Superior temporal gyrus (tissue), 1 donor: ENCODE measurements at regions not wholly inside any gene's neighbourhood (a gene's known extent, or its start where the extent isn't known, plus 50 kb on each side); places are given as distances from the start of the nearest gene placed in this dataset.
"Not testable (repeated sequence)": the region's sequence is repeated elsewhere in the genome, so short reads cannot be mapped to it uniquely, and the experiment has no call there.

Experiments
- DNase-seq: peaks from one replicate; pipeline ENCODE4 v3.0.0-alpha.2; 2016; ENCODE audit errors: extremely low spot score

- no peak for DNase-seq
These were observed 1794.2 kb downstream of the SLITRK5 start for GRCh38 chr13:89465366-89465765.

GRCh38 chr13:89468081-89468480 is 1796.9 kb downstream of the SLITRK5 start:
- DNase-seq: no peak

GRCh38 chr13:89470901-89471300 is 1799.7 kb downstream of the SLITRK5 start:
- no peak for DNase-seq

GRCh38 chr13:89474432-89474831 is 1803.3 kb downstream of the SLITRK5 start:
- DNase-seq: no peak

- no peak for DNase-seq
These were observed 1814.9 kb downstream of the SLITRK5 start for GRCh38 chr13:89486065-89486464.

- DNase-seq: no peak
These were observed 1815.5 kb downstream of the SLITRK5 start for GRCh38 chr13:89486709-89487108.

- no peak for DNase-seq
These were observed 1819.5 kb downstream of the SLITRK5 start for GRCh38 chr13:89490661-89491060.

- DNase-seq: no peak
These were observed 1825.3 kb downstream of the SLITRK5 start for GRCh38 chr13:89496478-89496877.

GRCh38 chr13:89497658-89498057 is 1826.5 kb downstream of the SLITRK5 start:
- DNase-seq: no peak

- no peak for DNase-seq
These were observed 1831.1 kb downstream of the SLITRK5 start for GRCh38 chr13:89502286-89502685.

GRCh38 chr13:89514534-89515312 is 1832.8 kb upstream of the MIR17HG start:
- no peak for DNase-seq

- DNase-seq: no peak
These were observed 1831.5 kb upstream of the MIR17HG start for GRCh38 chr13:89515948-89516347.

- no peak for DNase-seq
These were observed 1829.0 kb upstream of the MIR17HG start for GRCh38 chr13:89518289-89519077.

- no peak for DNase-seq
These were observed 1827.0 kb upstream of the MIR17HG start for GRCh38 chr13:89520468-89520867.

- not testable (repeated sequence) for DNase-seq
These were observed 1825.8 kb upstream of the MIR17HG start for GRCh38 chr13:89521672-89522071.

- no peak for DNase-seq
These were observed 1806.1 kb upstream of the MIR17HG start for GRCh38 chr13:89541091-89542030.

- DNase-seq: no peak
These were observed 1796.5 kb upstream of the MIR17HG start for GRCh38 chr13:89550938-89551337.

- DNase-seq: no peak
These were observed 1792.7 kb upstream of the MIR17HG start for GRCh38 chr13:89554801-89555200.

- DNase-seq: no peak
These were observed 1781.9 kb upstream of the MIR17HG start for GRCh38 chr13:89565476-89566100.

GRCh38 chr13:89567025-89567424 is 1780.5 kb upstream of the MIR17HG start:
- DNase-seq: no peak

GRCh38 chr13:89568276-89568675 is 1779.2 kb upstream of the MIR17HG start:
- DNase-seq: no peak
